ENCODE measurements at regions not wholly inside any gene's neighbourhood (a gene's known extent, or its start where the extent isn't known, plus 50 kb on each side); places are given as distances from the start of the nearest gene placed in this dataset.

- no peak for DNase-seq (ENCODE audit: low read depth in 1 of 2, low spot score in 1 of 2)
- peaks cover 7% of the 10 kb centered on the region for H3K27me3 ChIP-seq (ENCODE audit: insufficient read depth, poor library complexity, severe bottlenecking)
- no peak overlapping the region for H3K27ac ChIP-seq (replicated peaks)
Measured at GRCh38 chr4:3366893-3367775, 74.3 kb downstream of the RGS12 start.

GRCh38 chr4:3367866-3368265, 73.9 kb upstream of the HGFAC start:
- TF ChIP-seq POLR2AphosphoS5 (IDR thresholded peaks at IDR 0.05; ENCODE audit: low read depth): no peak
- no peak for TF ChIP-seq CTCF (IDR thresholded peaks at IDR 0.05; ENCODE audit: insufficient read depth, low read length)
- no peak for TF ChIP-seq GABPA (IDR thresholded peaks at IDR 0.05; ENCODE audit: low read depth)
- Histone ChIP-seq H3K27me3 (ENCODE audit: insufficient read depth, poor library complexity, severe bottlenecking) (peaks cover 7% of the 10 kb centered on the region), H3K4me3 (replicated peaks; ENCODE audit: insufficient read depth, low read length) (no peak overlapping the region), H3K27ac (replicated peaks) (no peak overlapping the region)
- DNase-seq (ENCODE audit: low read depth in 1 of 2, low spot score in 1 of 2): no peak

More at GRCh38 chr4:3366893-3367775, 74.3 kb downstream of the RGS12 start:
- H3K4me3 ChIP-seq (replicated peaks; ENCODE audit: insufficient read depth, low read length): no peak overlapping the region
- TF ChIP-seq GABPA (IDR thresholded peaks at IDR 0.05; ENCODE audit: low read depth) (no peak), SPI1 (IDR thresholded peaks at IDR 0.05; ENCODE audit: borderline replicate concordance, low read depth) (no peak), POLR2AphosphoS5 (IDR thresholded peaks at IDR 0.05; ENCODE audit: low read depth) (no peak)

- no peak overlapping the region for H3K27ac ChIP-seq (replicated peaks)
- no peak for TF ChIP-seq POLR2AphosphoS5 (IDR thresholded peaks at IDR 0.05; ENCODE audit: low read depth)
- no peak for TF ChIP-seq GABPA (IDR thresholded peaks at IDR 0.05; ENCODE audit: low read depth)
- TF ChIP-seq CTCF (IDR thresholded peaks at IDR 0.05; ENCODE audit: insufficient read depth, low read length): no peak
- no peak for TF ChIP-seq REST (IDR thresholded peaks at IDR 0.05; ENCODE audit: insufficient replicate concordance, low read depth)
- TF ChIP-seq SPI1 (IDR thresholded peaks at IDR 0.05; ENCODE audit: borderline replicate concordance, low read depth): no peak
- H3K4me3 ChIP-seq (replicated peaks; ENCODE audit: insufficient read depth, low read length): no peak overlapping the region
- peaks cover 7% of the 10 kb centered on the region for H3K27me3 ChIP-seq (ENCODE audit: insufficient read depth, poor library complexity, severe bottlenecking)
- no peak for DNase-seq (ENCODE audit: low read depth in 1 of 2, low spot score in 1 of 2)
Measured at GRCh38 chr4:3368334-3368733, 73.4 kb upstream of the HGFAC start.

- Histone ChIP-seq H3K27me3 (ENCODE audit: insufficient read depth, poor library complexity, severe bottlenecking) (peaks cover 7% of the 10 kb centered on the region), H3K4me3 (replicated peaks; ENCODE audit: insufficient read depth, low read length) (no peak overlapping the region), H3K27ac (replicated peaks) (no peak overlapping the region)
- DNase-seq (ENCODE audit: low read depth in 1 of 2, low spot score in 1 of 2): no peak
- no peak for TF ChIP-seq SPI1 (IDR thresholded peaks at IDR 0.05; ENCODE audit: borderline replicate concordance, low read depth)
- TF ChIP-seq GABPA (IDR thresholded peaks at IDR 0.05; ENCODE audit: low read depth): no peak
- no peak for TF ChIP-seq CTCF (IDR thresholded peaks at IDR 0.05; ENCODE audit: insufficient read depth, low read length)
- TF ChIP-seq REST (IDR thresholded peaks at IDR 0.05; ENCODE audit: insufficient replicate concordance, low read depth): no peak
- no peak for TF ChIP-seq POLR2AphosphoS5 (IDR thresholded peaks at IDR 0.05; ENCODE audit: low read depth)
Measured at GRCh38 chr4:3368841-3369760, 72.7 kb upstream of the HGFAC start.

Data from HL-60 (cell line).